ENCODE measurements at regions not wholly inside any gene's neighbourhood (a gene's known extent, or its start where the extent isn't known, plus 50 kb on each side); places are given as distances from the start of the nearest gene placed in this dataset.

- ChIA-PET CTCF (interaction anchor here (0.6 kb wide), 1 partner anchor 873 kb away, joined by 4 read pairs; no protein-coding TSS in a partner anchor), POLR2A (no interaction called here)
- TF ChIP-seq CTCF (IDR thresholded peaks at IDR 0.05; ENCODE audit: unreplicated experiment) = no peak
- no peaks in the 10 kb centered on the region for H3K36me3 Mint-ChIP-seq (ENCODE audit: insufficient read depth, unreplicated experiment)
- no TSS peak for BruUV-seq (replicated peaks)
- H3K4me1 Mint-ChIP-seq (ENCODE audit: insufficient read depth, unreplicated experiment) = no peaks in the 10 kb centered on the region
- intact Hi-C loops (cut with micrococcal nuclease) = loop anchor here (5.0 to 10.0 kb wide), 2 partner anchors 962 to 1000 kb away; no protein-coding TSS in a partner anchor
- H3K27ac Mint-ChIP-seq (ENCODE audit: low read depth, unreplicated experiment) = no peak overlapping the region
- no peak overlapping the region for H3K4me3 Mint-ChIP-seq (ENCODE audit: unreplicated experiment)
- no peak for DNase-seq (ENCODE audit: unreplicated experiment)
- no peaks in the 10 kb centered on the region for H3K9me3 Mint-ChIP-seq (ENCODE audit: unreplicated experiment)
- H3K27me3 Mint-ChIP-seq (ENCODE audit: insufficient read depth, unreplicated experiment) = peaks cover 58% of the 10 kb centered on the region
These were observed 71.8 kb upstream of the PRKG1 start for GRCh38 chr10:51002469-51002868.

- Mint-ChIP-seq H3K4me3 (ENCODE audit: unreplicated experiment) (no peak overlapping the region), H3K27ac (ENCODE audit: low read depth, unreplicated experiment) (no peak overlapping the region), H3K4me1 (ENCODE audit: insufficient read depth, unreplicated experiment) (peaks cover 5% of the 10 kb centered on the region), H3K9me3 (ENCODE audit: unreplicated experiment) (no peaks in the 10 kb centered on the region), H3K27me3 (ENCODE audit: insufficient read depth, unreplicated experiment) (peaks cover 44% of the 10 kb centered on the region), H3K36me3 (ENCODE audit: insufficient read depth, unreplicated experiment) (no peaks in the 10 kb centered on the region)
- CTCF ChIA-PET = interaction anchor here (0.9 to 1.0 kb wide), 2 partner anchors 24 to 999 kb away, joined by 3 read pairs; no protein-coding TSS in a partner anchor
- TF ChIP-seq CTCF (IDR thresholded peaks at IDR 0.05; ENCODE audit: unreplicated experiment) = no peak
- no peak for DNase-seq (ENCODE audit: unreplicated experiment)
- POLR2A ChIA-PET = no interaction called here
- no TSS peak for BruUV-seq (replicated peaks)
- intact Hi-C loops (cut with micrococcal nuclease) = loop anchor here (5.0 to 10.0 kb wide), 2 partner anchors 960 to 998 kb away; no protein-coding TSS in a partner anchor
These were observed 69.5 kb upstream of the PRKG1 start for GRCh38 chr10:51004776-51005175.

GRCh38 chr10:51005551-51005950 is 68.7 kb upstream of the PRKG1 start:
- Mint-ChIP-seq H3K27ac (ENCODE audit: low read depth, unreplicated experiment) (no peak overlapping the region), H3K36me3 (ENCODE audit: insufficient read depth, unreplicated experiment) (no peaks in the 10 kb centered on the region), H3K27me3 (ENCODE audit: insufficient read depth, unreplicated experiment) (peaks cover 40% of the 10 kb centered on the region), H3K4me1 (ENCODE audit: insufficient read depth, unreplicated experiment) (peaks cover 5% of the 10 kb centered on the region), H3K4me3 (ENCODE audit: unreplicated experiment) (no peak overlapping the region), H3K9me3 (ENCODE audit: unreplicated experiment) (no peaks in the 10 kb centered on the region)
- ChIA-PET CTCF (interaction anchor here (0.5 to 2.6 kb wide), 8 partner anchors 16 to 1309 kb away, joined by 3 to 8 read pairs (median 3); no protein-coding TSS in a partner anchor), POLR2A (no interaction called here)
- intact Hi-C loops (cut with micrococcal nuclease) = loop anchor here (10.0 kb wide), 1 partner anchor 959 kb away; no protein-coding TSS in a partner anchor
- no peak for TF ChIP-seq CTCF (IDR thresholded peaks at IDR 0.05; ENCODE audit: unreplicated experiment)
- no peak for DNase-seq (ENCODE audit: unreplicated experiment)
- no TSS peak for BruUV-seq (replicated peaks)

GRCh38 chr10:51006686-51007085 is 67.6 kb upstream of the PRKG1 start:
- no TSS peak for BruUV-seq (replicated peaks)
- POLR2A ChIA-PET = no interaction called here
- Mint-ChIP-seq H3K4me1 (ENCODE audit: insufficient read depth, unreplicated experiment) (peaks cover 5% of the 10 kb centered on the region), H3K27ac (ENCODE audit: low read depth, unreplicated experiment) (no peak overlapping the region), H3K4me3 (ENCODE audit: unreplicated experiment) (no peak overlapping the region), H3K36me3 (ENCODE audit: insufficient read depth, unreplicated experiment) (no peaks in the 10 kb centered on the region), H3K27me3 (ENCODE audit: insufficient read depth, unreplicated experiment) (peaks cover 40% of the 10 kb centered on the region), H3K9me3 (ENCODE audit: unreplicated experiment) (no peaks in the 10 kb centered on the region)
- no peak for DNase-seq (ENCODE audit: unreplicated experiment)
- intact Hi-C loops (cut with micrococcal nuclease) = loop anchor here (10.0 kb wide), 1 partner anchor 958 kb away; no protein-coding TSS in a partner anchor
- no peak for TF ChIP-seq CTCF (IDR thresholded peaks at IDR 0.05; ENCODE audit: unreplicated experiment)
- CTCF ChIA-PET = interaction anchor here (1.0 to 2.6 kb wide), 5 partner anchors 15 to 1210 kb away, joined by 3 to 8 read pairs (median 5); no protein-coding TSS in a partner anchor

Measured in MCF 10A (cell line).